Panc1 (cell line): ENCODE measurements at regions not wholly inside any gene's neighbourhood (a gene's known extent, or its start where the extent isn't known, plus 50 kb on each side); places are given as distances from the start of the nearest gene placed in this dataset.

Experiments used
- POLR2AphosphoS5 ChIP-seq: IDR thresholded peaks from 2 replicates; pipeline ENCODE4 v1.6.1; 2012; ENCODE audit warnings: mild to moderate bottlenecking, low read depth, low read length, moderate library complexity
- TF ChIP-seq, protein P1 (sequence below): fragments of 450-650 bp; IDR thresholded peaks from 2 replicates; pipeline ENCODE4 v1.5.1; 2017; ENCODE audit warnings: mild to moderate bottlenecking

GRCh38 chr4:166277853-166278252 is 404.8 kb downstream of the TLL1 start:
- TF ChIP-seq, protein P1, sequence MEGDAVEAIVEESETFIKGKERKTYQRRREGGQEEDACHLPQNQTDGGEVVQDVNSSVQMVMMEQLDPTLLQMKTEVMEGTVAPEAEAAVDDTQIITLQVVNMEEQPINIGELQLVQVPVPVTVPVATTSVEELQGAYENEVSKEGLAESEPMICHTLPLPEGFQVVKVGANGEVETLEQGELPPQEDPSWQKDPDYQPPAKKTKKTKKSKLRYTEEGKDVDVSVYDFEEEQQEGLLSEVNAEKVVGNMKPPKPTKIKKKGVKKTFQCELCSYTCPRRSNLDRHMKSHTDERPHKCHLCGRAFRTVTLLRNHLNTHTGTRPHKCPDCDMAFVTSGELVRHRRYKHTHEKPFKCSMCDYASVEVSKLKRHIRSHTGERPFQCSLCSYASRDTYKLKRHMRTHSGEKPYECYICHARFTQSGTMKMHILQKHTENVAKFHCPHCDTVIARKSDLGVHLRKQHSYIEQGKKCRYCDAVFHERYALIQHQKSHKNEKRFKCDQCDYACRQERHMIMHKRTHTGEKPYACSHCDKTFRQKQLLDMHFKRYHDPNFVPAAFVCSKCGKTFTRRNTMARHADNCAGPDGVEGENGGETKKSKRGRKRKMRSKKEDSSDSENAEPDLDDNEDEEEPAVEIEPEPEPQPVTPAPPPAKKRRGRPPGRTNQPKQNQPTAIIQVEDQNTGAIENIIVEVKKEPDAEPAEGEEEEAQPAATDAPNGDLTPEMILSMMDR = no peak
- no peak for TF ChIP-seq POLR2AphosphoS5
